ENCODE measurements at regions not wholly inside any gene's neighbourhood (a gene's known extent, or its start where the extent isn't known, plus 50 kb on each side); places are given as distances from the start of the nearest gene placed in this dataset.
A peak's percentile ranks its signal among the peaks of the same experiment; 100 is the strongest.

DNA sequence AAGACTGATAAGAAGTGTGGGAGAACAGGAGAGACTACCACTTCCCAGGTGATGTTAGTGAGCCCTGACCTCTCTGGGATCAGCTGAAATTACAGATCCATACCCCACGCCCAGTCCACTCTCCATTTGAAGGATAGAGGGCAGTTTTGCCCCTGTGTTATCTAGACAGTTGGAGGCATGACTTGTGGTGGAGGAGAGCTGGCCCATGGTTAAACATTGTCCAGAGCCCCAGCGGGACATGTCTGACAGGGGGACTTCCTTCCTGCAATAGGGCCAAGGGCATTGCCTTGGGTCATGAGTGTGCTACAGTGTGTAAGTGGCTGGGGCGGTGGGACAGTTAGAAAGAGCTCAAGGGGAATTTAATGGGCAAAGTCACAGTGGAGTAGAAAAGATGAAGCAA is 181.1 kb downstream of the MID1IP1 start:
- Histone ChIP-seq H3K4me3 (no peak overlapping the region), H3K36me3 (no peaks in the 10 kb centered on the region), H3K27ac (no peak overlapping the region), H3K4me1 (ENCODE audit: low read depth) (no peaks in the 10 kb centered on the region), H3K27me3 (no peaks in the 10 kb centered on the region), H3K9me3 (ENCODE audit: low read depth) (no peaks in the 10 kb centered on the region)
- TF ChIP-seq, protein P1, sequence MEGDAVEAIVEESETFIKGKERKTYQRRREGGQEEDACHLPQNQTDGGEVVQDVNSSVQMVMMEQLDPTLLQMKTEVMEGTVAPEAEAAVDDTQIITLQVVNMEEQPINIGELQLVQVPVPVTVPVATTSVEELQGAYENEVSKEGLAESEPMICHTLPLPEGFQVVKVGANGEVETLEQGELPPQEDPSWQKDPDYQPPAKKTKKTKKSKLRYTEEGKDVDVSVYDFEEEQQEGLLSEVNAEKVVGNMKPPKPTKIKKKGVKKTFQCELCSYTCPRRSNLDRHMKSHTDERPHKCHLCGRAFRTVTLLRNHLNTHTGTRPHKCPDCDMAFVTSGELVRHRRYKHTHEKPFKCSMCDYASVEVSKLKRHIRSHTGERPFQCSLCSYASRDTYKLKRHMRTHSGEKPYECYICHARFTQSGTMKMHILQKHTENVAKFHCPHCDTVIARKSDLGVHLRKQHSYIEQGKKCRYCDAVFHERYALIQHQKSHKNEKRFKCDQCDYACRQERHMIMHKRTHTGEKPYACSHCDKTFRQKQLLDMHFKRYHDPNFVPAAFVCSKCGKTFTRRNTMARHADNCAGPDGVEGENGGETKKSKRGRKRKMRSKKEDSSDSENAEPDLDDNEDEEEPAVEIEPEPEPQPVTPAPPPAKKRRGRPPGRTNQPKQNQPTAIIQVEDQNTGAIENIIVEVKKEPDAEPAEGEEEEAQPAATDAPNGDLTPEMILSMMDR (IDR thresholded peaks at IDR 0.05; ENCODE audit: low read depth, low read length), result no peak
- no peak for DNase-seq (ENCODE audit: low read depth in 1 of 2, low spot score in 1 of 2)

- DNase-seq (ENCODE audit: low read depth in 1 of 2, low spot score in 1 of 2), result no peak
- Histone ChIP-seq H3K36me3 (no peaks in the 10 kb centered on the region), H3K27ac (peak overlapping the region; percentile 3), H3K27me3 (no peaks in the 10 kb centered on the region), H3K9me3 (ENCODE audit: low read depth) (no peaks in the 10 kb centered on the region), H3K4me3 (no peak overlapping the region), H3K4me1 (ENCODE audit: low read depth) (no peaks in the 10 kb centered on the region)
- TF ChIP-seq, protein P1 (IDR thresholded peaks at IDR 0.05; ENCODE audit: low read depth, low read length), result no peak
These were observed 181.6 kb downstream of the MID1IP1 start for GRCh38 chrX:38982843-38983242.

GRCh38 chrX:38985375-38985774 is 184.1 kb downstream of the MID1IP1 start:
- Histone ChIP-seq H3K27me3 (no peaks in the 10 kb centered on the region), H3K36me3 (no peaks in the 10 kb centered on the region), H3K9me3 (ENCODE audit: low read depth) (no peaks in the 10 kb centered on the region), H3K4me3 (no peak overlapping the region), H3K27ac (no peak overlapping the region), H3K4me1 (ENCODE audit: low read depth) (no peaks in the 10 kb centered on the region)
- peak; percentile 36 to 41 for DNase-seq (ENCODE audit: low read depth in 1 of 2, low spot score in 1 of 2)
- TF ChIP-seq, protein P1 (IDR thresholded peaks at IDR 0.05; ENCODE audit: low read depth, low read length), result peak; percentile 30

DNA sequence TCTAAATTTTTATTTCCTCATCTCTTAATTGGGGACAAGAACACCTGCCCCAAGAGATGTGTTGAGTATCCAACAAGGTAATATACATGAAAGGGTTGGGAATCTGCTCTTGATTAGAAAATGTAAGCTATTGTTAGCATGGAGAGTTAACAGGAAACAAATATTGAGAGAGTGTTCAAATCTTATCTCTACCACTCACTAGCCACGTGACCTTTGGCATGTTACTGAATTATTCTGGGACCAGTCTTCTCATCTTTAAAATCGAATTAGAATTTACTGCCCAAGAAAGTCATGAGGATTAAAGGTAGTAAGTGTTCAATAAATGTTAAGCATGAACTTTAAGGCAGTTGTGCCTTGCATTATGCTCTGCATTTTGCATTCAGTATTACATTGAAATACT is 184.7 kb downstream of the MID1IP1 start:
- Histone ChIP-seq H3K4me3 (no peak overlapping the region), H3K27me3 (no peaks in the 10 kb centered on the region), H3K4me1 (ENCODE audit: low read depth) (no peaks in the 10 kb centered on the region), H3K36me3 (no peaks in the 10 kb centered on the region), H3K9me3 (ENCODE audit: low read depth) (no peaks in the 10 kb centered on the region), H3K27ac (no peak overlapping the region)
- TF ChIP-seq, protein P1 (IDR thresholded peaks at IDR 0.05; ENCODE audit: low read depth, low read length), result no peak
- no peak for DNase-seq (ENCODE audit: low read depth in 1 of 2, low spot score in 1 of 2)

DNA sequence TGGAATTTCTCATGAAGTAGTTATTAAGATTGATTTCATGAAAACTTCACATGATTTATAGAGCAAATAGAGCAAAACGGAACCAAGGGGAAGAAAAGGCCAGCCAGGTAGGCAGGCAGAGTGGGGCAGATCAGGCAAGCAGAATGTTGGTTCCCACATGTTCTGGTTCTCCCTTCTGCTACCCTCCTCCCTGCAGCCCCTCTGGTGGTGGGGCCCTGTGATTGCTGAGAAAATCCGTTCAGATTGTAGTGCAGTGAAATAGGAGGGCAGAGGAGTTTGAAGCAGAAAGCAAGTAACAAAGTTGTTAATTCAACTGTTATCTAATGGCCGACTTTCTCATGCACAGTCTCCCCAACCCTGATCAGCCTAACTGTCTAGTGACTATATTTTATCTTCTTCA is 185.3 kb downstream of the MID1IP1 start:
- Histone ChIP-seq H3K36me3 (no peaks in the 10 kb centered on the region), H3K4me3 (no peak overlapping the region), H3K4me1 (ENCODE audit: low read depth) (no peaks in the 10 kb centered on the region), H3K27me3 (no peaks in the 10 kb centered on the region), H3K9me3 (ENCODE audit: low read depth) (no peaks in the 10 kb centered on the region), H3K27ac (no peak overlapping the region)
- TF ChIP-seq, protein P1 (IDR thresholded peaks at IDR 0.05; ENCODE audit: low read depth, low read length), result no peak
- peak in 1 of 2 donors; percentile 11 for DNase-seq (ENCODE audit: low read depth in 1 of 2, low spot score in 1 of 2)

DNA sequence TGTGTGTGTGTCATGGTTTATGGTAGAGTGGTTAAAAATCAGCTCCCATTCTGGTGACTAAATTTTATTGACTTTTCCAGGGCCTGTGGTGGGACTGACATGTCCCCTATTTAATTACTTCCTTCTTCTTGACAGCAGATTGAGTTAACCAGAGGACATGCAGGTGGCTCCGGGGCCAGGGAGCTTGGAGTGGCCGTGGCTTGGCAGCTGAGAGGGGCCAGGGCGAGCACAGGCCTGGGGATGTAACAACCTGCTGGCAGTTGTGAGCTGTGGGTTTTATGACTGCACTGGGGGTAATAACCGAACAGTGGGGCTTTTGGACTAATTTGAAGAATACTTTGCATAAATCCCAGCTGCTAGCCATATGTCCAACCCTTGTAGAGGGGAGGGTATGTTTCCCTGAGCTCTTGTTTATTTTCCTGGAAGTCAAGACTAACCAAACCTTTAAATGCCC is 186.0 kb downstream of the MID1IP1 start:
- H3K27me3 ChIP-seq, result no peaks in the 10 kb centered on the region
- TF ChIP-seq, protein P1 (IDR thresholded peaks at IDR 0.05; ENCODE audit: low read depth, low read length), result no peak
- no peaks in the 10 kb centered on the region for H3K9me3 ChIP-seq (ENCODE audit: low read depth)
- DNase-seq (ENCODE audit: low read depth in 1 of 2, low spot score in 1 of 2), result no peak
- H3K27ac ChIP-seq, result no peak overlapping the region
- no peaks in the 10 kb centered on the region for H3K4me1 ChIP-seq (ENCODE audit: low read depth)
- no peaks in the 10 kb centered on the region for H3K36me3 ChIP-seq
- H3K4me3 ChIP-seq, result no peak overlapping the region
